ENCODE measurements at regions not wholly inside any gene's neighbourhood (a gene's known extent, or its start where the extent isn't known, plus 50 kb on each side); places are given as distances from the start of the nearest gene placed in this dataset.

- TF ChIP-seq CTCF (IDR thresholded peaks at IDR 0.05; ENCODE audit: insufficient read depth, low read length, poor library complexity, severe bottlenecking), result no peak
- TF ChIP-seq EZH2phosphoT487 (conservative IDR thresholded peaks at IDR 0.05; ENCODE audit: low read length), result no peak
Measured at GRCh38 chr11:121838571-121838970, 277.4 kb downstream of the BLID start.

Data from SU-DHL-6 (cell line).